ENCODE measurements at regions not wholly inside any gene's neighbourhood (a gene's known extent, or its start where the extent isn't known, plus 50 kb on each side); places are given as distances from the start of the nearest gene placed in this dataset.
A peak's percentile ranks its signal among the peaks of the same experiment; 100 is the strongest.

DNA sequence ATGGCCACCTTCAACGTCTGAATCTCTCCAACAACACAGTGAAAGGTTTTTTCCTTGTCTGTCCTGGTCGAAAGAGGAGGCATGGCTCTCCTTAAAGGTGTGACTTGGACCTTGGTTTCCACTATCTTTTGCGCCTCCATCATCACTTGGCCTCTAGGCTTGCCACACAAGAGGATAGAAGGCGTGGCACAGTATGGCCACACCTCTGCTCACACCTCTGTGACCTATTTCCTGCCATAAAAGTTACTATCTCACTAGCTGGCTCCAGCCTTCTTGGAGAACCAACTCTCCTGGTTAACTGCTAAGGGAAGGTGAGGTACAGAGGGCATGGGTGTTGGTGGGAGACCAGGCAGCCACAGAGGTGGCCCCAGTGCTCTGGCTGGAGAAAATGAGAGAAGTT, 165.9 kb downstream of the UXS1 start:
- Histone ChIP-seq H3K27me3 (ENCODE audit: insufficient read depth, low read length) (peaks cover 8% of the 10 kb centered on the region), H2AFZ (ENCODE audit: low read length) (no peak overlapping the region), H3K4me2 (ENCODE audit: insufficient read depth, low read length) (no peak overlapping the region), H3K9me3 (ENCODE audit: low read depth, low read length) (no peaks in the 10 kb centered on the region), H3K4me1 (ENCODE audit: insufficient read depth, low read length) (peaks cover 12% of the 10 kb centered on the region), H3K36me3 (ENCODE audit: insufficient read depth, low read length) (no peaks in the 10 kb centered on the region), H4K20me1 (ENCODE audit: insufficient read depth, low read length) (no peaks in the 10 kb centered on the region), H3K27ac (ENCODE audit: low read depth, low read length) (no peak overlapping the region), H3K79me2 (ENCODE audit: insufficient read depth, low read length) (no peaks in the 10 kb centered on the region), H3K4me3 (ENCODE audit: insufficient read depth, low read length) (no peak overlapping the region)
- DNase-seq (ENCODE audit: insufficient read length, low spot score, missing footprints): no peak
- TF ChIP-seq, protein P1, sequence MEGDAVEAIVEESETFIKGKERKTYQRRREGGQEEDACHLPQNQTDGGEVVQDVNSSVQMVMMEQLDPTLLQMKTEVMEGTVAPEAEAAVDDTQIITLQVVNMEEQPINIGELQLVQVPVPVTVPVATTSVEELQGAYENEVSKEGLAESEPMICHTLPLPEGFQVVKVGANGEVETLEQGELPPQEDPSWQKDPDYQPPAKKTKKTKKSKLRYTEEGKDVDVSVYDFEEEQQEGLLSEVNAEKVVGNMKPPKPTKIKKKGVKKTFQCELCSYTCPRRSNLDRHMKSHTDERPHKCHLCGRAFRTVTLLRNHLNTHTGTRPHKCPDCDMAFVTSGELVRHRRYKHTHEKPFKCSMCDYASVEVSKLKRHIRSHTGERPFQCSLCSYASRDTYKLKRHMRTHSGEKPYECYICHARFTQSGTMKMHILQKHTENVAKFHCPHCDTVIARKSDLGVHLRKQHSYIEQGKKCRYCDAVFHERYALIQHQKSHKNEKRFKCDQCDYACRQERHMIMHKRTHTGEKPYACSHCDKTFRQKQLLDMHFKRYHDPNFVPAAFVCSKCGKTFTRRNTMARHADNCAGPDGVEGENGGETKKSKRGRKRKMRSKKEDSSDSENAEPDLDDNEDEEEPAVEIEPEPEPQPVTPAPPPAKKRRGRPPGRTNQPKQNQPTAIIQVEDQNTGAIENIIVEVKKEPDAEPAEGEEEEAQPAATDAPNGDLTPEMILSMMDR (IDR thresholded peaks at IDR 0.05; ENCODE audit: extremely low read depth, low read depth, low read length): no peak

DNA sequence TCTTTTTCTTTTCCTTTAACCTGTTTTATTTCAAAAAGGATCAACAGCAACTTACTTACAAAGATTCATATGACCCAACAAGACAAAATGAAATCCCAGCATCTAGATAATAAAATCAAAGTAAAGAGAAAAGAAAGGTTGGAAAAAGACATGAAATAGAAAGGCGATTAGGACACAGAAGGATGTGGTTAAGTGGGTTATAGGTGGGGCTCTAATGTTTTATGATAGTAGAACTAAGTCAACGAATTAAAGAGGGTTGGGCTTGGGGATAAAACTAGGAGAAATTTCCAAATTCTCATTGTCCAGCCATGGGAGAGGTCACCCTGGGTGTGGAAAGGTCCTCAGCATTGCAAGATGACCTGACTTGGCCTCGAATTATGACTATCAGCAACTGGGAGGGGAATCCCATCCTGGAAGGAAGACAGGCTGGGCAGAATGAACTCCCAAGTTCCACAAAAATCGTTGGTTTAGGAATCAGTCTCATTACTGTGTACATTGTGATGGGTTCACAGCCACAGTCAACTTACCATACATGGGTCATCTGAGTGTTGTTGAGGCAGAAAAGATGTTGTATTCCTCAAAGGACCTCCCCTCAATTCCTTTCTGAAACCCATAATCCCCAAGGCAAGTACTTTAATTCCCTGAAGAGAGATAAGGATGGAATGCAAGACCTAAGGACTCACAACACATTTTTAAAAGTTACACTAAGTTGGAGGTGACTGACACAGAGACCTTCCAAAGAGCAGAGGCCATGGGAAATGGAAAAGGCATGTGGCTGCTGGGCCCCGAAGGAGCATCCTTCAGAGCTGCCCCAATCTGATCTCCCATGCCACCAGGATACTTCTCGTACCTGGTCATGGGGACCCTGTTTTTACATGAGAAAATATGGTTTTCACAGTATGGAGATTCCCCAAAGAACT, 167.6 kb downstream of the UXS1 start:
- Histone ChIP-seq H2AFZ (ENCODE audit: low read length) (no peak overlapping the region), H3K27ac (ENCODE audit: low read depth, low read length) (no peak overlapping the region), H3K4me3 (ENCODE audit: insufficient read depth, low read length) (no peak overlapping the region), H3K4me1 (ENCODE audit: insufficient read depth, low read length) (peaks cover 12% of the 10 kb centered on the region), H3K79me2 (ENCODE audit: insufficient read depth, low read length) (no peaks in the 10 kb centered on the region), H4K20me1 (ENCODE audit: insufficient read depth, low read length) (no peaks in the 10 kb centered on the region), H3K9me3 (ENCODE audit: low read depth, low read length) (no peaks in the 10 kb centered on the region), H3K4me2 (ENCODE audit: insufficient read depth, low read length) (no peak overlapping the region), H3K36me3 (ENCODE audit: insufficient read depth, low read length) (no peaks in the 10 kb centered on the region), H3K27me3 (ENCODE audit: insufficient read depth, low read length) (peaks cover 8% of the 10 kb centered on the region)
- TF ChIP-seq, protein P1 (IDR thresholded peaks at IDR 0.05; ENCODE audit: extremely low read depth, low read depth, low read length): no peak
- DNase-seq (ENCODE audit: insufficient read length, low spot score, missing footprints): peak; percentile 54

DNA sequence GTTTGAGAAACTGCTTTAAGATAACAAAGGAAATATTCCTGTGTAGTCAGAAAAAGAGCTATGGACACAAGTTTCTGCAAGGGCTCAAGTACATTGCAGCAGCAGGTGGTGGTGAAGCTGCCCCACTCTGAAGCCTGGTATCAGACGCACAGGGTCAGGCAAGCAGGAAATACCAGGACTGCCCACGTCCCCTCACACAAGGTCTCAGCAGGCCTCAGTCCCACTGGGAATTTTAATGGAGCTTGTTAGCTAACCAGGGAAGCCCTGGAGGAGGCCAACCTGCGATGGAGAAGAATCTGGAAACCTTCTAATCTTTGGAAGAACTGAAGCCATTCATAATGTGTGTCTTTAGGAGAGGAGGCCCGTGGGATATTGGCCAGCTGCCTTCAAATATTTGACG, 168.3 kb downstream of the UXS1 start:
- Histone ChIP-seq H3K79me2 (ENCODE audit: insufficient read depth, low read length) (no peaks in the 10 kb centered on the region), H4K20me1 (ENCODE audit: insufficient read depth, low read length) (no peaks in the 10 kb centered on the region), H3K27me3 (ENCODE audit: insufficient read depth, low read length) (peaks cover 8% of the 10 kb centered on the region), H3K27ac (ENCODE audit: low read depth, low read length) (no peak overlapping the region), H3K4me3 (ENCODE audit: insufficient read depth, low read length) (no peak overlapping the region), H3K36me3 (ENCODE audit: insufficient read depth, low read length) (no peaks in the 10 kb centered on the region), H3K4me1 (ENCODE audit: insufficient read depth, low read length) (peaks cover 10% of the 10 kb centered on the region), H3K9me3 (ENCODE audit: low read depth, low read length) (no peaks in the 10 kb centered on the region), H2AFZ (ENCODE audit: low read length) (no peak overlapping the region), H3K4me2 (ENCODE audit: insufficient read depth, low read length) (no peak overlapping the region)
- TF ChIP-seq, protein P1 (IDR thresholded peaks at IDR 0.05; ENCODE audit: extremely low read depth, low read depth, low read length): no peak
- DNase-seq (ENCODE audit: insufficient read length, low spot score, missing footprints): no peak

DNA sequence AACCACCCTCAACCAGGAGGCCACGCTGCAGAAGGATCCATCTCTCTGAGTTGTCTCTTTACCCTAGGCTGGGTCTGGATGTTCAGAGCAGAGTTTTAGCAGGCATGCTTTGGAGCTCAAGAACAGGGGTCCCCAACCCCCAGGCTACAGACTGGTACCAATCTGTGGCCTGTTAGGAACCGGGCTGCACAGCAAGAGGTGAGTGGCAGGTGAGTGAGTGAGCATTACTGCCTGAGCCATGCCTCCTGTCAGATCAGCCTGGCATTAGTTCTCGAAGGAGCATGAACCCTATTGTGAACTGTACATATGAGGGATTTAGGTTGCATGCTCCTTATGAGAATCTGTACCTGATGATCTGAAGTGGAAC, 172.5 kb downstream of the UXS1 start:
- no peak for DNase-seq (ENCODE audit: insufficient read length, low spot score, missing footprints)
- TF ChIP-seq, protein P1 (IDR thresholded peaks at IDR 0.05; ENCODE audit: extremely low read depth, low read depth, low read length): no peak
- Histone ChIP-seq H2AFZ (ENCODE audit: low read length) (no peak overlapping the region), H3K27me3 (ENCODE audit: insufficient read depth, low read length) (peaks cover 5% of the 10 kb centered on the region), H3K36me3 (ENCODE audit: insufficient read depth, low read length) (no peaks in the 10 kb centered on the region), H3K4me2 (ENCODE audit: insufficient read depth, low read length) (no peak overlapping the region), H3K9me3 (ENCODE audit: low read depth, low read length) (no peaks in the 10 kb centered on the region), H3K27ac (ENCODE audit: low read depth, low read length) (no peak overlapping the region), H3K79me2 (ENCODE audit: insufficient read depth, low read length) (no peaks in the 10 kb centered on the region), H4K20me1 (ENCODE audit: insufficient read depth, low read length) (no peaks in the 10 kb centered on the region), H3K4me3 (ENCODE audit: insufficient read depth, low read length) (no peak overlapping the region), H3K4me1 (ENCODE audit: insufficient read depth, low read length) (no peaks in the 10 kb centered on the region)

Data from osteoblast (primary cell).